ENCODE measurements at regions not wholly inside any gene's neighbourhood (a gene's known extent, or its start where the extent isn't known, plus 50 kb on each side); places are given as distances from the start of the nearest gene placed in this dataset.

DNA sequence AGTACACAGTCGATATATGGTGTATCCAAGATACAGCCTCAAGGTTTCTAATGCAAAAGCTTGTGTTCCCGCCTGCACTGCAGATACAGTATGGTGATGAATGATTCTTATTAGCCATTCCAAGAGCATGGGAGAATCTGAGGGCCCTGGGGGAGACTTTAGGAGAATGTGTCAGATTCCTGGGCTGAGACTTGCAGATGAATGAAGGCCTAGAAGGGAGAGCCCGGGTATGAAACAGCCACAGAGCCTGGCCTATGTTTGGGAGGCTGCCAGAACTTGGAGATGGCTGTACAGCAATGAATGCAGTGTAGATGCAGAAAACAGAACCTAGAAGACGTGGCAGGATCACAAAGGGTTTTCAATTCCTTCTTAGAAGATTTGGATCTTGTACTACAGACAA, 510.7 kb downstream of the HAPSTR1 start:
- no peak for TF ChIP-seq GATA2 (IDR thresholded peaks at IDR 0.05; ENCODE audit: low read depth, low read length)
- TF ChIP-seq GATA3 (IDR thresholded peaks at IDR 0.05; ENCODE audit: low read depth, low read length): no peak

Data from SH-SY5Y (cell line).